ENCODE measurements at regions not wholly inside any gene's neighbourhood (a gene's known extent, or its start where the extent isn't known, plus 50 kb on each side); places are given as distances from the start of the nearest gene placed in this dataset.
A peak's percentile ranks its signal among the peaks of the same experiment; 100 is the strongest.
"Not testable (repeated sequence)": the region's sequence is repeated elsewhere in the genome, so short reads cannot be mapped to it uniquely, and the experiment has no call there.

- Mint-ChIP-seq H3K9me3 (ENCODE audit: low read depth) (peaks cover 5% of the 10 kb centered on the region), H3K4me1 (ENCODE audit: low read depth) (peaks cover 23% of the 10 kb centered on the region), H3K27ac (peak overlapping the region; percentile 31), H3K4me3 (no peak overlapping the region), H3K36me3 (peaks cover 5% of the 10 kb centered on the region), H3K27me3 (peaks cover 2% of the 10 kb centered on the region)
Observed at GRCh38 chr2:181792906-181793305, 98.6 kb upstream of the ITPRID2 start.

- Mint-ChIP-seq H3K4me1 (ENCODE audit: low read depth) (no peaks in the 10 kb centered on the region), H3K36me3 (peaks cover 2% of the 10 kb centered on the region), H3K4me3 (no peak overlapping the region), H3K27ac (no peak overlapping the region), H3K27me3 (no peaks in the 10 kb centered on the region), H3K9me3 (ENCODE audit: low read depth) (peaks cover 7% of the 10 kb centered on the region)
Observed at GRCh38 chr2:181798022-181798421, 93.5 kb upstream of the ITPRID2 start.

DNA sequence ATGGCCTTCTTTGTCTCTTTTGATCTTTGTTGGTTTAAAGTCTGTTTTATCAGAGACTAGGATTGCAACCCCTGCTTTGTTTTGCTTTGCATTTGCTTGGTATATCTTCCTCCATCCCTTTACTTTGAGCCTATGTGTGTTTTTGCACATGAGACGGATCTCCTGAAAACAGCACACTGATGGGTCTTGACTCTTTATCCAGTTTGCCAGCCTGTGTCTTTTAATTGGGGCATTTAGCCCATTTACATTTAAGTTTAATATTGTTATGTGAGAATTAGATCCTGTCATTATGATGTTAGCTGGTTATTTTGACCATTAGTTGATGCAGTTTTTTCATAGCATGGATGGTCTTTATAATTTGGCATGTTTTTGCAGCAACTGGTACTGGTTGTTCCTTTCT, 89.2 kb upstream of the ITPRID2 start:
- H3K4me1 Mint-ChIP-seq (ENCODE audit: low read depth); H3K27me3 Mint-ChIP-seq; H3K27ac Mint-ChIP-seq; H3K36me3 Mint-ChIP-seq; H3K4me3 Mint-ChIP-seq; H3K9me3 Mint-ChIP-seq (ENCODE audit: low read depth): not testable (repeated sequence)

GRCh38 chr2:181803903-181804799, 87.4 kb upstream of the ITPRID2 start:
- not testable (repeated sequence) for H3K27me3 Mint-ChIP-seq; H3K36me3 Mint-ChIP-seq; H3K9me3 Mint-ChIP-seq (ENCODE audit: low read depth); H3K4me1 Mint-ChIP-seq (ENCODE audit: low read depth); H3K27ac Mint-ChIP-seq; H3K4me3 Mint-ChIP-seq

DNA sequence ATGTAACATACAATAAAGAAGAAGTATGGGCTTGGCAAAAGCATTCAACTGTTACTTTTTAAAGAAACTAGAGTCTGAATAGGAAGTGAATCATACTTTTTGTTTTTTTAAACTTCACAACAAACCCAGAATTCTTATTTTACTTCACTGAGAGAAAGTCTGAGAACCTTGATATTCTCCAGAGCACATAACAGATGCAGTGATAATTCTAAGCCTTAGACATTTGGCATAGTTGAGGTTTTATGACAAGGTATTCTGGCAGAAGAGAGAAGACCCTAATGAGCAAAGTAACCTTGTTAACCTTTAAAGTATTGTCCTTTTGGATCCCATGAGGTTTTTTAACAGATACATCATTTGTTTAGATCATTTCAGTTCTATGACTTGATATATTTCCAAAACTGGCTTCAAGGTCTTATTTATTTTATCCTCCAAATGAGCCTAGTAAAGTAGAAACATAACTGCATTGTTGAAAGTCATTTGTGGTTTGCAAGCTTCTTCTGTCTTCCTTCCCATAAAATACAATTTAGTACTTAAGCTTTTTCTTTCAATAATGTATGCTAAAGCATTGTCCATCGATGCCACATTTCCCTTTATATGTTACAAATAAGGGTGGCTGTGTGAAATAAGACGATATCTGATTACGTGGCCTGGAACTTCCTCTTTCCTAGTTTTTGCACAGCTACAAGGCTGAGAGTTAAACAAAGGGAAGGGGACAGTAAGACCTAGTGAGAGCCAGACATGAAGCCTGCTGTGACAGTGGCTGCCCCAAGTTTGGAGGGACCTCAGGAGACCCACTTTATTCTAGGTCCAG, 86.1 kb upstream of the ITPRID2 start:
- no peaks in the 10 kb centered on the region for H3K36me3 Mint-ChIP-seq
- H3K4me3 Mint-ChIP-seq: no peak overlapping the region
- peaks cover 4% of the 10 kb centered on the region for H3K9me3 Mint-ChIP-seq (ENCODE audit: low read depth)
- H3K27me3 Mint-ChIP-seq: peaks cover 2% of the 10 kb centered on the region
- H3K4me1 Mint-ChIP-seq (ENCODE audit: low read depth): no peaks in the 10 kb centered on the region
- H3K27ac Mint-ChIP-seq: no peak overlapping the region

GRCh38 chr2:181806039-181806392, 85.5 kb upstream of the ITPRID2 start:
- Mint-ChIP-seq H3K36me3 (no peaks in the 10 kb centered on the region), H3K27ac (no peak overlapping the region), H3K4me3 (no peak overlapping the region), H3K9me3 (ENCODE audit: low read depth) (peaks cover 4% of the 10 kb centered on the region), H3K27me3 (peaks cover 2% of the 10 kb centered on the region), H3K4me1 (ENCODE audit: low read depth) (peaks cover 4% of the 10 kb centered on the region)

GRCh38 chr2:181807526-181807925, 84.0 kb upstream of the ITPRID2 start:
- no peaks in the 10 kb centered on the region for H3K9me3 Mint-ChIP-seq (ENCODE audit: low read depth)
- H3K36me3 Mint-ChIP-seq: no peaks in the 10 kb centered on the region
- H3K27ac Mint-ChIP-seq: no peak overlapping the region
- H3K27me3 Mint-ChIP-seq: peaks cover 2% of the 10 kb centered on the region
- peaks cover 9% of the 10 kb centered on the region for H3K4me1 Mint-ChIP-seq (ENCODE audit: low read depth)
- no peak overlapping the region for H3K4me3 Mint-ChIP-seq

- Mint-ChIP-seq H3K27ac (no peak overlapping the region), H3K27me3 (peaks cover 2% of the 10 kb centered on the region), H3K4me1 (ENCODE audit: low read depth) (peaks cover 19% of the 10 kb centered on the region), H3K4me3 (no peak overlapping the region), H3K9me3 (ENCODE audit: low read depth) (no peaks in the 10 kb centered on the region), H3K36me3 (peaks cover 3% of the 10 kb centered on the region)
Observed at GRCh38 chr2:181810823-181811695, 80.5 kb upstream of the ITPRID2 start.

DNA sequence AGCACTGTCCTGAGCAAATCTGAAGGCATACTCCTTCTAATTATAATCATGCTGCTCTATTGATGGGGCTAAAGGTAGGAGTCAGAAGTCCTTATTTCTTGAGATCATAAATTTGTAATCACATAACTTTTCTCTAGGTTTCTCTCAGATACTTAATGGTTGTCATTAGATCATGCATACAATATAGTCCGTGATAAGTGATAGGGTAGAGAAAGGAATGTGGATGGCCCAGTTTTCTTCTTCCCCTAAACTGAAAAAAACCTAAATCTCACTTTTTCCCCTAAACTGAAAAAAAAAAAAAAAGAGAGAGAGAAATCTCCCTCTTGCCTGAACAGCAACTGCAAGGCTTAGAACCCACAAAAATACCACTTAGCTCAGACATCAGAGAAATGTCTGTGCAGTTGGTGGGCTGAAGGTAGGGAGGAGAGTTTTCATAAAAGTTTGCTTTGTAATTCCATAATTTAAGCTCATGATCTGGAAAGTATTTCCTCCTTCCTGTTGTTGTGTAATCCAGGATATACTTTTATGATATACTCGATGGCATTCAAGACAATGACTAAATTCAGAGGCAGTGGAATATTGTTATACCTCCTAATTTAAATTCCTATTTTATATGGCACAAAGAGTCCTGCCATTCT, 79.3 kb upstream of the ITPRID2 start:
- Mint-ChIP-seq H3K27me3 (peaks cover 2% of the 10 kb centered on the region), H3K9me3 (ENCODE audit: low read depth) (no peaks in the 10 kb centered on the region), H3K4me1 (ENCODE audit: low read depth) (peaks cover 19% of the 10 kb centered on the region), H3K4me3 (no peak overlapping the region), H3K36me3 (peaks cover 3% of the 10 kb centered on the region), H3K27ac (no peak overlapping the region)

GRCh38 chr2:181814057-181814491, 77.5 kb upstream of the ITPRID2 start:
- no peak overlapping the region for H3K27ac Mint-ChIP-seq
- no peak overlapping the region for H3K4me3 Mint-ChIP-seq
- H3K9me3 Mint-ChIP-seq (ENCODE audit: low read depth): no peaks in the 10 kb centered on the region
- H3K36me3 Mint-ChIP-seq: peaks cover 3% of the 10 kb centered on the region
- H3K27me3 Mint-ChIP-seq: peaks cover 2% of the 10 kb centered on the region
- peaks cover 19% of the 10 kb centered on the region for H3K4me1 Mint-ChIP-seq (ENCODE audit: low read depth)

DNA sequence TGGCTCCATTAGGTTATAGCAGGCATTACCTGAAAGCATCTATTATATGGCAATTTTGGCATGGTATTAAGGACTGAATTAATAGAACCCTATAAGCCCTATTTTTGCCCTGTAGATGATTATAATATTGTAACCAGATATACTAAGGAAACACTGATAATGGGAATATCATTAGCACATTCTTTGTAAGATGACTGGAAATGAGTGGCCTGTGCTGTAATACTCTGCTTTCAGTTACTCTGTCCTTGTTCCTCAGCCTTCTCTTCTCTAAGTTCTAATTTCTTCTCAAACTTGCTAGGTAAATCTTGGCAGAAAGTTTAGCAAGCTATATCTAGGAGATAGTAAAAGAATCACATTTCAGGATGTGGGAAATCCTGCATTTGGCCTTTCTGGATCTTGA, 74.0 kb upstream of the ITPRID2 start:
- no peaks in the 10 kb centered on the region for H3K27me3 Mint-ChIP-seq
- peaks cover 10% of the 10 kb centered on the region for H3K4me1 Mint-ChIP-seq (ENCODE audit: low read depth)
- H3K9me3 Mint-ChIP-seq (ENCODE audit: low read depth): no peaks in the 10 kb centered on the region
- H3K4me3 Mint-ChIP-seq: no peak overlapping the region
- no peak overlapping the region for H3K27ac Mint-ChIP-seq
- H3K36me3 Mint-ChIP-seq: peaks cover 3% of the 10 kb centered on the region

GRCh38 chr2:181818058-181818680, 73.4 kb upstream of the ITPRID2 start:
- Mint-ChIP-seq H3K4me3 (no peak overlapping the region), H3K27me3 (no peaks in the 10 kb centered on the region), H3K36me3 (peaks cover 3% of the 10 kb centered on the region), H3K4me1 (ENCODE audit: low read depth) (peaks cover 10% of the 10 kb centered on the region), H3K9me3 (ENCODE audit: low read depth) (no peaks in the 10 kb centered on the region), H3K27ac (no peak overlapping the region)

DNA sequence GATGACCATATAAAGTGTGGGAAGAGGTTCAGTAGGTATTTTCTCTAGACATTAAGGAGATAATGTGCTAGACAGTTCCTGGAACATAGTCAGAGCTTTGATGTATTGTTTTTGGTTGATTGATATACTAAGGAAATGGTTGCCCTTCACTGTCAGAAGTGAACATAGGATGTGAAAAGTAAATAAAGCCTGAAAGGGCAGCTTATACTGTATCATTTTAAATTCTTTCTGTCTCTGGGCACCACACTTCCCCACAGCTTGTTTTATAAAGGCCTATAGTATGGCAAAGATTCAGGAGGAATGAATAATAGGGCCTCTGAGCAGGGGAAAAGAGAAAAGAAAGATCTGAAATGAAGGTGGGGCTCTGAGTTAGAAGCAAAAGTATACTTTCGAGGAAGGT, 72.7 kb upstream of the ITPRID2 start:
- Mint-ChIP-seq H3K36me3 (no peaks in the 10 kb centered on the region), H3K9me3 (ENCODE audit: low read depth) (no peaks in the 10 kb centered on the region), H3K27me3 (no peaks in the 10 kb centered on the region), H3K4me1 (ENCODE audit: low read depth) (peaks cover 7% of the 10 kb centered on the region), H3K27ac (no peak overlapping the region), H3K4me3 (no peak overlapping the region)

DNA sequence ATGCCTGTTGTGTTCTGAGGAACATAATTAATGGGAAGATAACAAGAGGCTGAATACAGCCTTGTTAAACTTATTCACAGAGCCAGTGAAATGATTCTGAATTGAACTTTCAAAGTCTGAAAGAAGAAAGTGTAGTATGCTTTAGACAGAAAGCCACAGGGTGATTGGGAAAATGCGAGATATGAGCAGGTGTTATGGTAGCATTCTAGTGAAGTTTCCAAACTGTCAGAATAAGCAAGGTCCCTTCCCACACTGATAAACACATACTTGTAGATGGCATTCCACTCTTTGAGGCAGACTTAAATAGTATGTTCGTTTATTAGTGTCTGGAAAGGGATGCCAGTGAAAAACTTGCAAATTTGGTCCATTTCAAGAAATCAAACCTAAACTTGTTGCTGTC, 70.5 kb upstream of the ITPRID2 start:
- Mint-ChIP-seq H3K36me3 (no peaks in the 10 kb centered on the region), H3K4me1 (ENCODE audit: low read depth) (no peaks in the 10 kb centered on the region)

More for the DNA sequence above, 70.5 kb upstream of the ITPRID2 start:
- Mint-ChIP-seq H3K4me3 (no peak overlapping the region), H3K9me3 (ENCODE audit: low read depth) (no peaks in the 10 kb centered on the region), H3K27me3 (no peaks in the 10 kb centered on the region), H3K27ac (no peak overlapping the region)
